Neural progenitor cell (in vitro differentiated cells): ENCODE measurements at regions not wholly inside any gene's neighbourhood (a gene's known extent, or its start where the extent isn't known, plus 50 kb on each side); places are given as distances from the start of the nearest gene placed in this dataset.

Experiments used
- DNase-seq: peaks from one replicate; pipeline ENCODE4 v3.0.0-alpha.2; 2016; ENCODE audit warnings: low spot score
- H2AFZ ChIP-seq: fragments of 200-600 bp; sonication (generic); replicated peaks from 2 replicates; pipeline ENCODE4 v1.6.1; 2016; ENCODE audit warnings: antibody characterized with exemption
- H3F3A ChIP-seq: fragments of 200-600 bp; sonication (generic); 2 replicates; pipeline ENCODE4 v1.6.1; 2016; ENCODE audit warnings: antibody characterized with exemption, low read depth
- H3K27ac ChIP-seq: fragments of 200-600 bp; sonication (generic); 2 replicates; pipeline ENCODE4 v1.5.1; 2016; ENCODE audit warnings: mild to moderate bottlenecking
- H3K27me3 ChIP-seq: fragments of 200-600 bp; sonication (generic); 2 replicates; pipeline ENCODE4 v1.6.1; 2016; ENCODE audit warnings: mild to moderate bottlenecking, moderate library complexity
- H3K36me3 ChIP-seq: fragments of 200-600 bp; sonication (generic); 2 replicates; pipeline ENCODE4 v1.5.1; 2016
- H3K4me1 ChIP-seq: fragments of 200-600 bp; sonication (generic); 2 replicates; pipeline ENCODE4 v1.6.1; 2016; ENCODE audit warnings: mixed run types
- H3K4me2 ChIP-seq: fragments of 200-600 bp; sonication (generic); 2 replicates; pipeline ENCODE4 v1.6.1; 2016
- H3K4me3 ChIP-seq: fragments of 200-600 bp; sonication (generic); 2 replicates; pipeline ENCODE4 v1.5.1; 2016
- H3K79me2 ChIP-seq: fragments of 200-600 bp; sonication (generic); 2 replicates; pipeline ENCODE4 v1.6.1; 2016; ENCODE audit warnings: low read depth
- H3K9ac ChIP-seq: fragments of 200-600 bp; sonication (generic); 2 replicates; pipeline ENCODE4 v1.6.1; 2016
- H3K9me3 ChIP-seq: fragments of 200-600 bp; sonication (generic); 2 replicates; pipeline ENCODE4 v1.5.1; 2016; ENCODE audit warnings: low read depth
- H4K20me1 ChIP-seq: fragments of 200-600 bp; sonication (generic); 2 replicates; pipeline ENCODE4 v1.6.1; 2016; ENCODE audit warnings: low read depth
- H3K27ac Mint-ChIP-seq: 3 replicates; pipeline ENCODE4 v1.8.0; 2021; ENCODE audit warnings: mixed read lengths
- H3K27me3 Mint-ChIP-seq: 2 replicates; pipeline ENCODE4 v1.8.0; 2022; ENCODE audit warnings: low read depth, mild to moderate bottlenecking, inconsistent platforms, moderate library complexity, mixed read lengths; ENCODE audit not compliant: insufficient read depth
- H3K36me3 Mint-ChIP-seq: 3 replicates; pipeline ENCODE4 v1.8.0; 2021; ENCODE audit warnings: mixed read lengths
- H3K4me1 Mint-ChIP-seq: 3 replicates; pipeline ENCODE4 v1.8.0; 2021; ENCODE audit warnings: mixed read lengths
- H3K4me3 Mint-ChIP-seq: 3 replicates; pipeline ENCODE4 v1.8.0; 2021; ENCODE audit warnings: mild to moderate bottlenecking, moderate library complexity, mixed read lengths
- H3K9me3 Mint-ChIP-seq: 3 replicates; pipeline ENCODE4 v1.8.0; 2020; ENCODE audit warnings: mixed read lengths
- CTCF ChIP-seq: fragments of 200-600 bp; sonication (generic); IDR thresholded peaks from 2 replicates; pipeline ENCODE4 v1.5.1; 2017; ENCODE audit warnings: antibody characterized with exemption, mild to moderate bottlenecking
- EZH2 ChIP-seq: fragments of 200-600 bp; sonication (generic); IDR thresholded peaks from 2 replicates; pipeline ENCODE4 v1.6.1; 2017; ENCODE audit warnings: antibody characterized with exemption, mild to moderate bottlenecking, moderate library complexity
- EZH2phosphoT487 ChIP-seq: fragments of 200-600 bp; sonication (generic); IDR thresholded peaks from 2 replicates; pipeline ENCODE4 v1.6.1; 2017; ENCODE audit warnings: antibody characterized with exemption

GRCh38 chr3:181567311-181568075, 144.2 kb upstream of the SOX2 start:
- TF ChIP-seq EZH2phosphoT487: no peak
- TF ChIP-seq EZH2: no peak
- no peak for TF ChIP-seq CTCF
- no peak for DNase-seq
- H3K4me3 Mint-ChIP-seq: no peak overlapping the region
- H3K9ac ChIP-seq: no peak overlapping the region
- no peaks in the 10 kb centered on the region for H3K36me3 Mint-ChIP-seq
- no peaks in the 10 kb centered on the region for H3F3A ChIP-seq
- H3K27ac ChIP-seq: no peak overlapping the region
- no peak overlapping the region for H3K4me3 ChIP-seq
- no peaks in the 10 kb centered on the region for H3K4me1 Mint-ChIP-seq
- no peaks in the 10 kb centered on the region for H3K4me1 ChIP-seq
- no peak overlapping the region for H3K27ac Mint-ChIP-seq
- no peaks in the 10 kb centered on the region for H3K9me3 ChIP-seq
- H3K9me3 Mint-ChIP-seq: no peaks in the 10 kb centered on the region
- no peaks in the 10 kb centered on the region for H3K79me2 ChIP-seq
- H3K36me3 ChIP-seq: no peaks in the 10 kb centered on the region
- no peaks in the 10 kb centered on the region for H3K27me3 ChIP-seq
- H3K4me2 ChIP-seq: no peak overlapping the region
- H4K20me1 ChIP-seq: no peaks in the 10 kb centered on the region
- no peak overlapping the region for H2AFZ ChIP-seq
- H3K27me3 Mint-ChIP-seq: no peaks in the 10 kb centered on the region

- Histone ChIP-seq H3K27ac (no peak overlapping the region), H3K36me3 (no peaks in the 10 kb centered on the region), H3K4me1 (peaks cover 19% of the 10 kb centered on the region), H2AFZ (no peak overlapping the region), H3K4me2 (no peak overlapping the region), H3K27me3 (no peaks in the 10 kb centered on the region), H3K9me3 (no peaks in the 10 kb centered on the region), H4K20me1 (no peaks in the 10 kb centered on the region), H3K9ac (no peak overlapping the region), H3K4me3 (no peak overlapping the region), H3F3A (peaks cover 3% of the 10 kb centered on the region), H3K79me2 (no peaks in the 10 kb centered on the region)
- Mint-ChIP-seq H3K9me3 (no peaks in the 10 kb centered on the region), H3K4me1 (peaks cover 3% of the 10 kb centered on the region), H3K27me3 (no peaks in the 10 kb centered on the region), H3K27ac (no peak overlapping the region), H3K4me3 (no peak overlapping the region), H3K36me3 (no peaks in the 10 kb centered on the region)
- DNase-seq: no peak
- TF ChIP-seq EZH2phosphoT487 (no peak), CTCF (no peak), EZH2 (no peak)
Measured at GRCh38 chr3:181565416-181565815, 146.3 kb upstream of the SOX2 start.

GRCh38 chr3:181564222-181564621, 147.5 kb upstream of the SOX2 start:
- Mint-ChIP-seq H3K27ac (no peak overlapping the region), H3K4me3 (no peak overlapping the region), H3K27me3 (peaks cover 2% of the 10 kb centered on the region), H3K36me3 (no peaks in the 10 kb centered on the region), H3K9me3 (no peaks in the 10 kb centered on the region), H3K4me1 (peaks cover 3% of the 10 kb centered on the region)
- H3K4me2 ChIP-seq: no peak overlapping the region
- H3K4me1 ChIP-seq: peaks cover 24% of the 10 kb centered on the region
- H3K9me3 ChIP-seq: no peaks in the 10 kb centered on the region
- H3K4me3 ChIP-seq: no peak overlapping the region
- H2AFZ ChIP-seq: no peak overlapping the region
- no peak for TF ChIP-seq EZH2
- TF ChIP-seq EZH2phosphoT487: no peak
- TF ChIP-seq CTCF: peak; percentile 19
- no peak for DNase-seq
- no peak overlapping the region for H3K9ac ChIP-seq
- no peaks in the 10 kb centered on the region for H3K27me3 ChIP-seq
- no peaks in the 10 kb centered on the region for H3K79me2 ChIP-seq
- H3K36me3 ChIP-seq: no peaks in the 10 kb centered on the region
- no peaks in the 10 kb centered on the region for H4K20me1 ChIP-seq
- H3K27ac ChIP-seq: no peak overlapping the region
- H3F3A ChIP-seq: peaks cover 4% of the 10 kb centered on the region
